HL-60/S4 treated with phorbol 12-myristate 13-acetate at 8.2 ng/mL for 4 days and 3 days (cell line): ENCODE measurements at regions not wholly inside any gene's neighbourhood (a gene's known extent, or its start where the extent isn't known, plus 50 kb on each side); places are given as distances from the start of the nearest gene placed in this dataset.
"Not testable (repeated sequence)": the region's sequence is repeated elsewhere in the genome, so short reads cannot be mapped to it uniquely, and the experiment has no call there.

Source experiments
- in situ Hi-C: fragments of 300-500 bp; cut with MboI; formaldehyde crosslinking; loops from 2 replicates; pipeline ENCODE4 v1.15.0; 2022; ENCODE audit warnings: low sequenced_read_pairs

- in situ Hi-C loops, result no loop called here
Observed at GRCh38 chr5:40453689-40454088, 226.0 kb upstream of the PTGER4 start.

GRCh38 chr5:40452874-40453624 lies 226.7 kb upstream of the PTGER4 start:
- in situ Hi-C loops, result no loop called here

GRCh38 chr5:40447438-40447837 lies 232.3 kb upstream of the PTGER4 start:
- in situ Hi-C loops, result no loop called here

DNA sequence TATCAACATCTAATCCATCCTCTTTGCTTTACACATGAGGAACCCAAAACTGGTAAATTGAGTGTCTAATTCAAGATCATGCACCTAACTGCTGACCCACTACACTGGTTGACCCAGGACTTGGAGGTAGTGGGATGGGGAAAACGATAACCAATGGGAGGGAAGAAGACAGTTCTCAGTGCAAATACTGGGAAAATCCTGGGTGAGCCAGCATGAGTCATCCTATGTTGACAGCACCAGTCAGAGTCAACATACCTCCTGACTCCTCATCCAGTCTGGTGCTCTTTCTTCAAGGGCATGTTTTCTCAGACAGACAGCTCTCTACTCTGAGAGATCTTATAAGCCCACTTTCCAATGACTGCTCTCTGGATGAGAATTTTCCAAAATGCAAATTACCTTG lies 232.8 kb upstream of the PTGER4 start:
- in situ Hi-C loops, result no loop called here

DNA sequence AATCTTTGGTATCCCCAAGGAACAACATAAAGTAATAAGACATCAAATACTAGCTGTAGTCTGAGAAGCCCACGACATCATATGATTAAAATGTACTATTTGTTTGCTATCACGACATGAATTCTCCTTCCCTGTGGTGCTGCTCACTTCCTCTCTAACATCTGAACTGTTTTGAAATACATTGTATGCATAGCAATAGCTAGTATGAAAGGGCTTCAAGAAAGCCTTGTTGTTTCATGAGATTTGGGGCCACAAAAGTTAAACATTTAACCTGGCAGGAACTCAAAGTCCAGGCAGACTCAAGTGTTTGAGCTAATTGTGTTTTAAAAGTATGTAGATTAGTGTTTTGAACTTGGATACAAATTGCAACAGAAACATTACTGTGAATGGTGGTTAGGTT lies 237.4 kb upstream of the PTGER4 start:
- in situ Hi-C loops, result no loop called here

GRCh38 chr5:40441733-40442132 lies 238.0 kb upstream of the PTGER4 start:
- in situ Hi-C loops, result no loop called here

- in situ Hi-C loops, result no loop called here
Observed at GRCh38 chr5:40440746-40441145, 239.0 kb upstream of the PTGER4 start.

GRCh38 chr5:40439103-40439502 lies 240.6 kb upstream of the PTGER4 start:
- in situ Hi-C loops, result not testable (repeated sequence)

DNA sequence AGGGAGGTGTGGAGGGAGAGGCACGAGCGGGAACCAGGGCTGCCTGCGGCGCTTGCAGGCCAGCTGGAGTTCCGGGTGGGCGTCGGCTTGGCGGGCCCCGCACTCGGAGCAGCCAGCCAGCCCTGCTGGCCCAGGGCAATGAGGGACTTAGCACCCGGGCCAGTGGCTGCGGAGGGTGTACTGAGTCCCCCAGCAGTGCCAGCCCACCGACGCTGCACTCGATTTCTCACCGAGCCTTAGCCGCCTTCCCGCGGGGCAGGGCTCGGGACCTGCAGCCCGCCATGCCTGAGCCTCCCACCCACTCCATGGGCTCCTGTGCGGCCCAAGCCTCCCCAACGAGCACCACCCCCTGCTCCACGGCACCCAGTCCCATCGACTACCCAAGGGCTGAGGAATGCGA lies 241.1 kb upstream of the PTGER4 start:
- in situ Hi-C loops, result not testable (repeated sequence)

DNA sequence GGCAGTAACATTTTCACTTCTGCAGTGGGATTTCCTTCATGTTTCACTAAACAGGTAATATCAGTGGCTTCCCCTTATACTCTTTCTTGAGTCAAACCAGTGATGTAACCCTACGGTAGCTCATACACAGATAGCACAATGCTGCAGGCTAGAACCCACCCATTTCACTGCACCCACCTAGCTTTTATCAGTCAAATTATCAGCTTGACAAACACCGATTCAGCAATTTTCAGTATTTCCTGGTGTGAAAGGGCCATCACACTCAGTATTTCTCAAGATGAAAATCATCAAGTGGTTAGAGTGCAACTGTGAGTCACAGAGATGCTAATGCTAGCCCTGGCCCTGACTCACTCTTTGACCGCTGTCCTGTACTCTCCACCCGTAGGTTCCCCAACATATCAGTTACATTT lies 242.3 kb upstream of the PTGER4 start:
- in situ Hi-C loops, result no loop called here

DNA sequence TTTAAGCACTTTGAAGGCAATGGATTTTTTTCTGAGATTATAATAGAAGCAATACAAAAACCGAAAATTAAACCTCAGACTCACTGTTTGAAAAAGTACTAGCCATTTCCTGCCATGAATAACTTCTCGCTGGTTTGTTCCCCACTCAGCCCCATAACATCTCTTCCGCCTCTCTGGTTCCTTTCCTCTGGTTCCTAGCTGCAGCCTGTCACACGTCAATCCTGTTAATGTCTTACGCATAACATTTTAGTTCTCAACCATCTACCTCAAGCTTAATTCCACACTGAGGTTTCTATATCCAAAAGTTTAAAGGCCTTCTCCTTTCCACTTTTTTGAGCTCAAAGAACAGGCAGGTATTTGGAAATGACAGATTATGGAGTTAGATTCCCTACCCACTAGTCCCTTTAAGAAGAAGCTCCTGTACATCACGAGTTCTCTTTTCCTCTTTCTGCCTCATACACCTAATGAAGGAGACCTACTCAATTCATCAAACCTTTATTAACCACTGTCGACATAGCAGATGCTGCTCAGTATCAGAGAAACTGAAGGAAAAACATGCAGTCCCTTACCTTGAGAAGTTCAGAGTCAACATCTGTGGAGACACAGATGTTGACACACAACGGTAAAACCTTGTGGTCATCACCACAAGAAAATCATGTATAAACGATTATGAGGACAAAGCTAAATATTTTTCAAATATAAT lies 243.0 kb upstream of the PTGER4 start:
- in situ Hi-C loops, result no loop called here

GRCh38 chr5:40435706-40436105 lies 244.0 kb upstream of the PTGER4 start:
- in situ Hi-C loops, result not testable (repeated sequence)

GRCh38 chr5:40432836-40433235 lies 246.9 kb upstream of the PTGER4 start:
- in situ Hi-C loops, result no loop called here

- in situ Hi-C loops, result no loop called here
Observed at GRCh38 chr5:40431734-40432133, 248.0 kb upstream of the PTGER4 start.

DNA sequence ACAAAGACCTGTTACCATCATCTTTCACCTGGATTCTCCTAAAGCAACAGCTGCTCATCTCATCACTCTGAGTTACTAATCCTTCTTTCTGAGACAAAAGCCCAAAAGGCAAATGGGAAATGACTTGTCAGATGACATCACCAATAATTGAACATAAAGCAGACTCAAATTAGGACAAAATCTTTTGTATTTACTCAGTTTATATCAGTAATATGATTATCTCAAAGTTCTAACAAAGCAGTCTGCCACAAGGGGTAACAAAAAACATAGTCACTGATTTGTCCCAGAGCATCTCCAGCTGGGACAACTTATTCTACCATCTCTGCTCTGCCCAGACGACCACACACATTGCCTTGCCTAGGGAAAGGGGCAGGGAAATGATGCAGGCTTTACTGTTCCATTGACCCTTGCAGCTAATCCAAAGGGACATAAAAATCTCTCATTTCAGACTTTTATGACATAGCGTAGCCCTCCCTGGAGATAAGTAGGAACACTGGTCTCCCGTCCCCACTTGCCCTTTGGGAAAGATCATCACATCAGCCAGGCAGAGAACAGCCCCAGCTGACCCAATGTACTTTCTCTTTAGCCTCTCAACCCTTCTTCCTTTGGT lies 249.5 kb upstream of the PTGER4 start:
- in situ Hi-C loops, result no loop called here

- in situ Hi-C loops, result no loop called here
Observed at GRCh38 chr5:40429258-40430100, 250.2 kb upstream of the PTGER4 start.

- in situ Hi-C loops, result no loop called here
Observed at GRCh38 chr5:40428815-40429214, 250.9 kb upstream of the PTGER4 start.

- in situ Hi-C loops, result no loop called here
Observed at GRCh38 chr5:40428126-40428525, 251.6 kb upstream of the PTGER4 start.

GRCh38 chr5:40417046-40417810 lies 262.5 kb upstream of the PTGER4 start:
- in situ Hi-C loops, result not testable (repeated sequence)

DNA sequence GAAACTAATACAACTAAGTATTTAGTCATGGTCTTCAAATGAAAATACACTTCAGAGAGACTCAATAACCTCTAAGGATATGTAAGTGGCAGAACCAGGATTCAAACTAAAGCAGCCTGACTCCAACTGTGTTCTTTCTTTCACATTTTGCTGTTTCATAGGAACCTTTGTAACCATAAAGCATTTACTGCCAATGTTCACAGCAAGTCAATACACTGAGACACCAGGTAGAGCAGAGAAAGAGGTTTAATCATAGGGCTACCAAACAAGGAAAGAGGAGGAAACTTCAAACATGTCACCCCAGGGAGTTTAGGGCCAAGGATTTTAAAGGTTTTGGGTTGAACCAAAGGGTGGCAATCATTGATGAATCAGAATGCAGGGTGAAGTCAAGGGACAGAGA lies 263.1 kb upstream of the PTGER4 start:
- in situ Hi-C loops, result no loop called here
